GM10248 (cell line): ENCODE measurements at regions not wholly inside any gene's neighbourhood (a gene's known extent, or its start where the extent isn't known, plus 50 kb on each side); places are given as distances from the start of the nearest gene placed in this dataset.
"Not testable (repeated sequence)": the region's sequence is repeated elsewhere in the genome, so short reads cannot be mapped to it uniquely, and the experiment has no call there.

Source experiments
- CTCF ChIA-PET: fragments of 300-600 bp; sonication (Branson Sonifier 250); formaldehyde crosslinking; extraction: SDS; loops from one replicate; lab custom pipeline; 2021; ENCODE audit warnings: antibody characterized with exemption; lab: Yijun Ruan, JAX
- POLR2A ChIA-PET: fragments of 350-650 bp; sonication (Branson Sonifier 250); formaldehyde crosslinking; extraction: SDS; loops from one replicate; lab custom pipeline; 2020; ENCODE audit warnings: antibody characterized with exemption; lab: Yijun Ruan, JAX
- DNase-seq: peaks from one replicate; pipeline ENCODE4 v3.0.0; 2012; ENCODE audit errors: extremely low spot score
- TF ChIP-seq, protein P1 (sequence below): IDR thresholded peaks from 2 replicates; pipeline ENCODE4 v1.5.1; 2012; ENCODE audit warnings: mild to moderate bottlenecking, low read depth; ENCODE audit errors: extremely low read depth, missing control alignments, control extremely low read depth

DNA sequence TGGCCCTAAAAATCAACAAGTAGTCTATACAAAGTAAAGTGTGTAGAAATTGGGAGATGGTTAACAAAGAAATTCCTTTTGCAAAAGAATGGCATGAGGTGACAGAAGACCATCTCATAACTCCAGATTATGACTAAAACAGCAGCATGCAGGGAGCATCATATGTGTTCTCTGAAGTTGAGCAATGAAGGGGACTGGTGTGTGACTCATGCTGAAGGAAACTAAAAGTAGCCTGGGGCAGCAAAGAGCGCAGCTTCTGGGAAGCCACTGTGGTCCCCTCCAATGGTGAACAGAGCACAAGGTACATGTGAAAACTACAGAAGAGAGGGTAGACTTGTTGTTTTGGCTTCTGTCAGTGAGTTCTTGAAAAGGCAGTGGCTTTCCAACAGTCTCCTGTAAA, 133.4 kb downstream of the MACC1 start:
- TF ChIP-seq, protein P1, sequence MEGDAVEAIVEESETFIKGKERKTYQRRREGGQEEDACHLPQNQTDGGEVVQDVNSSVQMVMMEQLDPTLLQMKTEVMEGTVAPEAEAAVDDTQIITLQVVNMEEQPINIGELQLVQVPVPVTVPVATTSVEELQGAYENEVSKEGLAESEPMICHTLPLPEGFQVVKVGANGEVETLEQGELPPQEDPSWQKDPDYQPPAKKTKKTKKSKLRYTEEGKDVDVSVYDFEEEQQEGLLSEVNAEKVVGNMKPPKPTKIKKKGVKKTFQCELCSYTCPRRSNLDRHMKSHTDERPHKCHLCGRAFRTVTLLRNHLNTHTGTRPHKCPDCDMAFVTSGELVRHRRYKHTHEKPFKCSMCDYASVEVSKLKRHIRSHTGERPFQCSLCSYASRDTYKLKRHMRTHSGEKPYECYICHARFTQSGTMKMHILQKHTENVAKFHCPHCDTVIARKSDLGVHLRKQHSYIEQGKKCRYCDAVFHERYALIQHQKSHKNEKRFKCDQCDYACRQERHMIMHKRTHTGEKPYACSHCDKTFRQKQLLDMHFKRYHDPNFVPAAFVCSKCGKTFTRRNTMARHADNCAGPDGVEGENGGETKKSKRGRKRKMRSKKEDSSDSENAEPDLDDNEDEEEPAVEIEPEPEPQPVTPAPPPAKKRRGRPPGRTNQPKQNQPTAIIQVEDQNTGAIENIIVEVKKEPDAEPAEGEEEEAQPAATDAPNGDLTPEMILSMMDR: no peak
- no peak for DNase-seq
- ChIA-PET CTCF (interaction anchor here (1.3 kb wide), 1 partner anchor 59 kb away, joined by 4 read pairs; no protein-coding TSS in a partner anchor), POLR2A (no interaction called here)

- TF ChIP-seq, protein P1: no peak
- DNase-seq: no peak
- ChIA-PET POLR2A (no interaction called here), CTCF (interaction anchor here (1.2 to 1.6 kb wide), 2 partner anchors 48 to 104 kb away, joined by 3 read pairs; no protein-coding TSS in a partner anchor)
Observed at GRCh38 chr7:20079080-20079479, 138.1 kb downstream of the MACC1 start.

- ChIA-PET POLR2A (no interaction called here), CTCF (interaction anchor here (1.4 to 1.5 kb wide), 2 partner anchors 11 to 364 kb away, joined by 3 to 4 read pairs; no protein-coding TSS in a partner anchor)
- no peak for DNase-seq
- TF ChIP-seq, protein P1: no peak
Observed at GRCh38 chr7:20076835-20077234, 140.3 kb downstream of the MACC1 start.

DNA sequence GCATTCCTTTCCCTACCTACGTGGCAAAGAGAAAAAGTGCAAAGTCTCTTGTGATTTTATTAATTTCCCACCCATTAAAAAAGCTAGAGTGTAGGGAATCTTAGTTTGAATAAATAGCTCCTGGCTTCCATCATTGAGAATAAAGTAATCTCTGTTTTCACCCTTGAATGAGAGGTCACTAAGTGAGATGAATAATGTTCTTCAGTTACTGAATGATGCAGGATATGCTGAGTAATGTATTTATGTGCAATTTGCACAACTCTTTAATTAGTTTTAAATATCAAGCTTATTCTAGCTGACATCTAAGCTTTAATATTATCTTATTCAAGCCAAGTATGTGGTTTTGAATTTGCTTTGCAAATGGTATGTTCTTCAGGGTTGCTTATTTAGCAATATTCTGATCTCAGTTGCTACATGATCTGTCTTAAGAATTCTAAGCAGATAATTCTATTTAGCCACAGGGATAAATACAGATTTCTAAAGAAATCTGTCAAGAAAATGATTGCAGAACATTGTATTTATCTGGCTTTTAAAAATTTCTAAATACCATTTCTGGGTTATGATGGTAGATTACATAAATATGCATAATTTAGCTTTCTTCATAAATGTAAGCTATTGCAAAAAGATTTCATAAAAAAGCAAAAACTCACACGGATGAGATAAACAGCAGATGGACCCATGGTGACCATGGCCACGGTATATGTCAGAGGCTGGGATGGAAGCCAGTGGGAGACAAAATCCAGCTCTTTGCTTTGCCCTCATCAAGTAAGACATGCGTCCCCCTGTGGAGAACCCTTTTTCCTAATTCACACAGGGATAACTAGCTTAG, 141.0 kb downstream of the MACC1 start:
- ChIA-PET POLR2A (no interaction called here), CTCF (interaction anchor here (1.2 to 1.5 kb wide), 5 partner anchors 8 to 364 kb away, joined by 3 to 4 read pairs (median 3); no protein-coding TSS in a partner anchor)
- TF ChIP-seq, protein P1: no peak
- no peak for DNase-seq

DNA sequence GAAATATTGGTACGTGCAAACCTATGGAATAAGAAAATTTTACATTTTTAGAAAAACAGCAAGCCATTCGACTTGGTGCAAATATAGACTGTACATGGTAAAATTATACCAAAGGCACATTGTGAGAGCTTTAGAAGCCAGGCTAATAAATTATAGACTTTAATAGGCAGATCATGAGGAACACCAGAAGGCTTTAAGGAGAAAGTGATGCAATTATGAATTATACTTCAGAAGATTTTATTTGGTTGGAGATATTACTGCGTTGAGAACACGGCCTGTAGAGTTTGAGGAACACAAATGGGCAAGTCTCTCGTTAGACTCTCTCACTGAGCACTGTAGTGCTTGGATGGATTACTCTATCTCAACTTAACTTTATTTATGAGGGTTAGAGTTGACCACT, 141.7 kb downstream of the MACC1 start:
- ChIA-PET CTCF (interaction anchor here (1.2 to 1.4 kb wide), 4 partner anchors 8 to 365 kb away, joined by 3 to 4 read pairs (median 3); no protein-coding TSS in a partner anchor), POLR2A (no interaction called here)
- TF ChIP-seq, protein P1: no peak
- no peak for DNase-seq

- POLR2A ChIA-PET, DNase-seq: not testable (repeated sequence)
- CTCF ChIA-PET: interaction anchor here (1.5 kb wide), 1 partner anchor 8 kb away, joined by 4 read pairs; no protein-coding TSS in a partner anchor
Observed at GRCh38 chr7:20068004-20068403, 149.2 kb downstream of the MACC1 start.
